ENCODE measurements at regions not wholly inside any gene's neighbourhood (a gene's known extent, or its start where the extent isn't known, plus 50 kb on each side); places are given as distances from the start of the nearest gene placed in this dataset.

DNA sequence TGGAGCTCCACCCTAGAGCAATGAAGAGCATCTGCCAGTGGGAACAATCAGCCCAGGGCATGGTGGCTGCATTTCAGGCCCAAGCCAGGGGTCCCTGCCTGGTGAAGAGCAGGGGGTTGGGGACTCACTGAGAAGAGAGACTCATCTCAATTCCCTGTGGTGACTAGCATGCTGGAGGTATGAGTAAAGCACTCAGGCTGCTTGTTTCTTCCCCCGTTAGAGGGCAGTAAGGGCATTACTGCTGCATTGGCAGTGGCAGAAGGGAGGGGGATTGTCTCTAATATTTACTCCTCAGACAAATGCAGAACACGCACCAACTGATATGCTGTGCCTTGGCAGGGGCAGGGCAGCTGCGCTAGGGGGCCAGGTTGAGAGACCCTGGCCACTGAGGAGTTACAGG, 329.1 kb downstream of the SLITRK5 start (continued):
- TF ChIP-seq RAD21 (IDR thresholded peaks at IDR 0.05; ENCODE audit: low read depth) = no peak
- no peak for TF ChIP-seq ZFX (IDR thresholded peaks at IDR 0.05)
- TF ChIP-seq YY1 (IDR thresholded peaks at IDR 0.05; ENCODE audit: extremely low read depth, insufficient replicate concordance, low read depth, low read length) = no peak
- TF ChIP-seq SP1 (IDR thresholded peaks at IDR 0.05; ENCODE audit: low read depth) = no peak
- no peak for TF ChIP-seq CBX3 (IDR thresholded peaks at IDR 0.05; ENCODE audit: low read depth)
- TF ChIP-seq EZH2phosphoT487 (IDR thresholded peaks at IDR 0.05; ENCODE audit: borderline replicate concordance) = no peak

DNA sequence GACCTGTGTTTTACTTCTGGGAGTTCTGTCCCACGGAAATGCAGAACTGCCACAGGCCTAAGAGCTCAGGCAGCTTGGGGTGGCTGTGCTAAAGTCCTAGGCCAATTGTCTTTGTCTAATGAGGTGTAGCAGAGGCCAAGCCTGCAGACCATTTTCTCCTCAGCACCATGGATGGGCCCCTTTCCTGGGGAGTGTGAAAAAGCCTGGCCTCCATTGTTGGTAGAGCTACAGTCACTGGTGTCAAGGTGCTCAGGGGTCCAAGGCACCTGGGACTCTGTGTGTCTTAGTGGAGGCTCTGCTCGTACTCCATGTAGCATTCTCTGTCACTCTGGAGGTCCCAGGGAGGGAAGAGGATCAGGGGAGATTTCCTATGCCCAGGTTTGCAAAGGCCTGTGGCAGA, 329.6 kb downstream of the SLITRK5 start:
- RAD21 ChIA-PET (ENCODE audit: low non-redundant PET in 1 of 2, low total read pairs in 2 of 2, uncharacterized antibody in 2 of 2, unreplicated experiment in 2 of 2) = no interaction called here
- H3K4me3 ChIP-seq (replicated peaks in 1 of 2; ENCODE audit: low read depth in 1 of 2, low read length in 2 of 2) = no peak overlapping the region
- H2AFZ ChIP-seq (ENCODE audit: low read depth, low read length, poor library complexity, severe bottlenecking) = no peak overlapping the region
- POLR2A ChIA-PET = no interaction called here
- no peaks in the 10 kb centered on the region for H4K20me1 ChIP-seq (ENCODE audit: insufficient read depth)
- intact Hi-C loops (cut with micrococcal nuclease) = no loop called here
- H3K9me2 ChIP-seq (ENCODE audit: insufficient read depth) = no peaks in the 10 kb centered on the region
- H3K4me2 ChIP-seq (ENCODE audit: low read length) = no peak overlapping the region
- ATAC-seq (no peak), DNase-seq (ENCODE audit: low read depth, low spot score) (no peak)
- no peaks in the 10 kb centered on the region for H3K36me3 ChIP-seq (ENCODE audit: control insufficient read depth in 1 of 2, insufficient read depth in 2 of 2, low read length in 2 of 2)
- peaks cover 0 to 6% of the 10 kb centered on the region in 2 experiments; a peak in 1 of 4 replicates for H3K4me1 ChIP-seq (ENCODE audit: control insufficient read depth in 1 of 2, insufficient read depth in 2 of 2, low read length in 2 of 2)
- no peak overlapping the region for H3K9ac ChIP-seq (ENCODE audit: low read length)
- no peak overlapping the region for H3K27ac ChIP-seq (ENCODE audit: low read depth, low read length)
- no peaks in the 10 kb centered on the region for H3K79me2 ChIP-seq (ENCODE audit: insufficient read depth, low read length)
- H3K27me3 ChIP-seq (ENCODE audit: insufficient read depth, low read length) = no peaks in the 10 kb centered on the region
- TF ChIP-seq ELF1 (IDR thresholded peaks at IDR 0.05; ENCODE audit: borderline replicate concordance, low read depth) (no peak), SIN3A (IDR thresholded peaks at IDR 0.05; ENCODE audit: low read depth) (no peak), YY1 (IDR thresholded peaks at IDR 0.05; ENCODE audit: extremely low read depth, insufficient replicate concordance, low read depth, low read length) (no peak), SP1 (IDR thresholded peaks at IDR 0.05; ENCODE audit: low read depth) (no peak), EGR1 (IDR thresholded peaks at IDR 0.05; ENCODE audit: low read depth) (no peak), EZH2 (IDR thresholded peaks at IDR 0.05) (no peak)
- TF ChIP-seq, protein P1, sequence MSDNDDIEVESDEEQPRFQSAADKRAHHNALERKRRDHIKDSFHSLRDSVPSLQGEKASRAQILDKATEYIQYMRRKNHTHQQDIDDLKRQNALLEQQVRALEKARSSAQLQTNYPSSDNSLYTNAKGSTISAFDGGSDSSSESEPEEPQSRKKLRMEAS (IDR thresholded peaks at IDR 0.05) = no peak
- TF ChIP-seq, protein P2, sequence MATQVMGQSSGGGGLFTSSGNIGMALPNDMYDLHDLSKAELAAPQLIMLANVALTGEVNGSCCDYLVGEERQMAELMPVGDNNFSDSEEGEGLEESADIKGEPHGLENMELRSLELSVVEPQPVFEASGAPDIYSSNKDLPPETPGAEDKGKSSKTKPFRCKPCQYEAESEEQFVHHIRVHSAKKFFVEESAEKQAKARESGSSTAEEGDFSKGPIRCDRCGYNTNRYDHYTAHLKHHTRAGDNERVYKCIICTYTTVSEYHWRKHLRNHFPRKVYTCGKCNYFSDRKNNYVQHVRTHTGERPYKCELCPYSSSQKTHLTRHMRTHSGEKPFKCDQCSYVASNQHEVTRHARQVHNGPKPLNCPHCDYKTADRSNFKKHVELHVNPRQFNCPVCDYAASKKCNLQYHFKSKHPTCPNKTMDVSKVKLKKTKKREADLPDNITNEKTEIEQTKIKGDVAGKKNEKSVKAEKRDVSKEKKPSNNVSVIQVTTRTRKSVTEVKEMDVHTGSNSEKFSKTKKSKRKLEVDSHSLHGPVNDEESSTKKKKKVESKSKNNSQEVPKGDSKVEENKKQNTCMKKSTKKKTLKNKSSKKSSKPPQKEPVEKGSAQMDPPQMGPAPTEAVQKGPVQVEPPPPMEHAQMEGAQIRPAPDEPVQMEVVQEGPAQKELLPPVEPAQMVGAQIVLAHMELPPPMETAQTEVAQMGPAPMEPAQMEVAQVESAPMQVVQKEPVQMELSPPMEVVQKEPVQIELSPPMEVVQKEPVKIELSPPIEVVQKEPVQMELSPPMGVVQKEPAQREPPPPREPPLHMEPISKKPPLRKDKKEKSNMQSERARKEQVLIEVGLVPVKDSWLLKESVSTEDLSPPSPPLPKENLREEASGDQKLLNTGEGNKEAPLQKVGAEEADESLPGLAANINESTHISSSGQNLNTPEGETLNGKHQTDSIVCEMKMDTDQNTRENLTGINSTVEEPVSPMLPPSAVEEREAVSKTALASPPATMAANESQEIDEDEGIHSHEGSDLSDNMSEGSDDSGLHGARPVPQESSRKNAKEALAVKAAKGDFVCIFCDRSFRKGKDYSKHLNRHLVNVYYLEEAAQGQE (IDR thresholded peaks at IDR 0.05; ENCODE audit: low read depth) = no peak
- TF ChIP-seq, protein P3, sequence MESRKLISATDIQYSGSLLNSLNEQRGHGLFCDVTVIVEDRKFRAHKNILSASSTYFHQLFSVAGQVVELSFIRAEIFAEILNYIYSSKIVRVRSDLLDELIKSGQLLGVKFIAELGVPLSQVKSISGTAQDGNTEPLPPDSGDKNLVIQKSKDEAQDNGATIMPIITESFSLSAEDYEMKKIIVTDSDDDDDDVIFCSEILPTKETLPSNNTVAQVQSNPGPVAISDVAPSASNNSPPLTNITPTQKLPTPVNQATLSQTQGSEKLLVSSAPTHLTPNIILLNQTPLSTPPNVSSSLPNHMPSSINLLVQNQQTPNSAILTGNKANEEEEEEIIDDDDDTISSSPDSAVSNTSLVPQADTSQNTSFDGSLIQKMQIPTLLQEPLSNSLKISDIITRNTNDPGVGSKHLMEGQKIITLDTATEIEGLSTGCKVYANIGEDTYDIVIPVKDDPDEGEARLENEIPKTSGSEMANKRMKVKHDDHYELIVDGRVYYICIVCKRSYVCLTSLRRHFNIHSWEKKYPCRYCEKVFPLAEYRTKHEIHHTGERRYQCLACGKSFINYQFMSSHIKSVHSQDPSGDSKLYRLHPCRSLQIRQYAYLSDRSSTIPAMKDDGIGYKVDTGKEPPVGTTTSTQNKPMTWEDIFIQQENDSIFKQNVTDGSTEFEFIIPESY (IDR thresholded peaks at IDR 0.05; ENCODE audit: extremely low read depth, insufficient replicate concordance, low read length) = no peak
- H3K9me3 ChIP-seq (ENCODE audit: control insufficient read depth in 1 of 2, insufficient read depth in 1 of 2, low read depth in 1 of 2, low read length in 2 of 2) = peaks cover 0 to 7% of the 10 kb centered on the region in 2 experiments; a peak in 1 of 4 replicates
- CTCF ChIA-PET = no interaction called here
- no TSS peak for BruUV-seq (replicated peaks)

All from HCT116 (cell line).